K562 (cell line): ENCODE measurements at regions not wholly inside any gene's neighbourhood (a gene's known extent, or its start where the extent isn't known, plus 50 kb on each side); places are given as distances from the start of the nearest gene placed in this dataset.

ENCODE experiments used
- EP300 ChIP-seq: IDR thresholded peaks from 2 replicates; pipeline ENCODE4 v1.6.1; 2012; ENCODE audit warnings: low read length, improper control_type of control experiment
- EP400 ChIP-seq: fragments of 450-650 bp; IDR thresholded peaks from 2 replicates; pipeline ENCODE4 v1.6.1; 2017; ENCODE audit warnings: antibody characterized with exemption, mild to moderate bottlenecking, moderate library complexity
- FOSL1 ChIP-seq: fragments of 200-800 bp; sonication (Bioruptor generic); conservative IDR thresholded peaks from 2 replicates; pipeline ENCODE4 v1.6.1; 2016; ENCODE audit warnings: missing genetic modification characterization, missing compliant biosample characterization
- NFRKB ChIP-seq: fragments of 450-650 bp; IDR thresholded peaks from 2 replicates; pipeline ENCODE4 v1.6.1; 2016; ENCODE audit warnings: low read depth
- RCOR1 ChIP-seq, 2 experiments: IDR thresholded peaks; 2 replicates each; pipeline ENCODE4 v1.6.1; 2012; ENCODE audit warnings: low read depth in 2 of 2, low read length in 2 of 2, borderline replicate concordance in 1 of 2, improper control_type of control experiment in 1 of 2
- SMARCA4 ChIP-seq: fragments of 450-650 bp; IDR thresholded peaks from 2 replicates; pipeline ENCODE4 v1.6.1; 2016
- ZFPM2 ChIP-seq: fragments of 250-450 bp; sonication (Bioruptor Pico); IDR thresholded peaks from 2 replicates; pipeline ENCODE4 v1.5.1; 2022; ENCODE audit warnings: mild to moderate bottlenecking
- TF ChIP-seq, protein P1 (sequence below): fragments of 200-800 bp; sonication (Bioruptor generic); IDR thresholded peaks from 2 replicates; pipeline ENCODE4 v1.6.1; 2017; ENCODE audit warnings: missing genetic modification characterization, missing compliant biosample characterization
- TF ChIP-seq, protein P2 (sequence below): sonication (generic); formaldehyde crosslinking; IDR thresholded peaks from 2 replicates; pipeline ENCODE4 v1.9.0; 2022; ENCODE audit warnings: mild to moderate bottlenecking, missing genetic modification reagents
- TF ChIP-seq, protein P3 (sequence below): fragments of 250-450 bp; sonication (Bioruptor Pico); IDR thresholded peaks from 2 replicates; pipeline ENCODE4 v1.5.0; 2021; ENCODE audit warnings: mild to moderate bottlenecking, moderate library complexity
- TF ChIP-seq, protein P4 (sequence below): sonication (generic); formaldehyde crosslinking; IDR thresholded peaks from 2 replicates; pipeline ENCODE4 v1.8.0; 2022; ENCODE audit warnings: mild to moderate bottlenecking, missing genetic modification reagents

- TF ChIP-seq, protein P1, sequence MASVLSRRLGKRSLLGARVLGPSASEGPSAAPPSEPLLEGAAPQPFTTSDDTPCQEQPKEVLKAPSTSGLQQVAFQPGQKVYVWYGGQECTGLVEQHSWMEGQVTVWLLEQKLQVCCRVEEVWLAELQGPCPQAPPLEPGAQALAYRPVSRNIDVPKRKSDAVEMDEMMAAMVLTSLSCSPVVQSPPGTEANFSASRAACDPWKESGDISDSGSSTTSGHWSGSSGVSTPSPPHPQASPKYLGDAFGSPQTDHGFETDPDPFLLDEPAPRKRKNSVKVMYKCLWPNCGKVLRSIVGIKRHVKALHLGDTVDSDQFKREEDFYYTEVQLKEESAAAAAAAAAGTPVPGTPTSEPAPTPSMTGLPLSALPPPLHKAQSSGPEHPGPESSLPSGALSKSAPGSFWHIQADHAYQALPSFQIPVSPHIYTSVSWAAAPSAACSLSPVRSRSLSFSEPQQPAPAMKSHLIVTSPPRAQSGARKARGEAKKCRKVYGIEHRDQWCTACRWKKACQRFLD: no peak
- TF ChIP-seq ZFPM2 (no peak), NFRKB (no peak), SMARCA4 (peak; percentile 43; the same call in 1 of the 2 replicates), RCOR1 (IDR thresholded peaks at IDR 0.05; ENCODE audit: borderline replicate concordance in 1 of 2, low read depth in 2 of 2, low read length in 2 of 2) (0 out of 4 replicates have a peak, but pooled peaks of 1 of the 2 experiments have one; percentile 12), FOSL1 (tag) (peak; percentile 91), EP300 (peak; percentile 28; the same call in 1 of the 2 replicates), EP400 (0 out of 2 replicates have a peak, but pooled peaks have one; percentile 23)
- TF ChIP-seq, protein P2, sequence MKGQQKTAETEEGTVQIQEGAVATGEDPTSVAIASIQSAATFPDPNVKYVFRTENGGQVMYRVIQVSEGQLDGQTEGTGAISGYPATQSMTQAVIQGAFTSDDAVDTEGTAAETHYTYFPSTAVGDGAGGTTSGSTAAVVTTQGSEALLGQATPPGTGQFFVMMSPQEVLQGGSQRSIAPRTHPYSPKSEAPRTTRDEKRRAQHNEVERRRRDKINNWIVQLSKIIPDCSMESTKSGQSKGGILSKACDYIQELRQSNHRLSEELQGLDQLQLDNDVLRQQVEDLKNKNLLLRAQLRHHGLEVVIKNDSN (CRISPR knock-in tag): no peak
- TF ChIP-seq, protein P3, sequence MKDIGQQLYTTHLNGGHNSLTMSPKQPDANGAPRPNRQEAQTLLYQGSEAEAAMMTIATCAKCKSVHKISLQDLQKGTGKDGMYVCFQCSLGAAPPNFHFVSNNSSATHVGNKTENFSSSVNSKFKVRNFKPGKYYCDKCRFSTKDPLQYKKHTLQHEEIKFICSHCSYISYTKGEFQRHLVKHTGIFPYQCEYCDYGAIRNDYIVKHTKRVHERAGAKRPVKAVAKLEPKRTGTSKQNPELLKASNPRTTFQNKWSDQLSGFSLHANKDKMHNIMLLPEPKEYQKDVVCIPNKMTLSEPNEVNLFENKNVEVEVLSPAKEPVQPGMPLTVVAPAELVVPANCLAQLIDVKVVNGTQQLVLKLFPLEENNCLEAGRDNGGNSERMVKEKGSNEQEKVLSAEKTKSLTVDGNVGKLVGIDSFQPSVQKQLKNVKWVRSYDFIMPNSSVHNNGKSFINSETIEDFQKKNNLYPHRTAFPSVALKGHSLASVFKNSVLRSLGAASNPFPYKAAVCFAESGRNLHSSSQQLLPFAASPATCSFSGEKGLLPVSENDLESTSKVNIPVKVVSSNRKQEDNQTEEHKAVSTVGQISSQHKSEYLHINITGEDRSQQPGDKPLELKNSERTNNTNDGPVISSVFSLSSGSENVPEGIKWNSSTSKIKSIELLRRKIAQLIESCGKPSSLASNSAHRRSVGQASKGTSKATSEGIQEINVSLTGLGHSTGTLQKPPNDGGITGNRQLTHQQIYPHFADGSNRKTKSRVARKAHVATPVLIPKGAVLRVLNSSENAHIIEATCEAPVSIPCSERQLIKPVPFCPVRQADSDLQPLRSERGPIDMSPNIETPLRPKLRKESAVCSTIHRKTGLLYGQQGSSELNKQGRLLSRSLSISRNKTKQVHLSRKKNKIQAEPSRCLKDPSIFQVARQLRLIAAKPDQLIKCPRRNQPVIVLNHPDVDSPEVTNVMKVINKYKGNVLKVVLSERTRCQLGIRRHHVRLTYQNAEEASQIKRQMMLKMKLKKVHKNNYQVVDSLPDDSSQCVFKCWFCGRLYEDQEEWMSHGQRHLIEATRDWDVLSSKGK (CRISPR knock-in tag): no peak
- TF ChIP-seq, protein P4, sequence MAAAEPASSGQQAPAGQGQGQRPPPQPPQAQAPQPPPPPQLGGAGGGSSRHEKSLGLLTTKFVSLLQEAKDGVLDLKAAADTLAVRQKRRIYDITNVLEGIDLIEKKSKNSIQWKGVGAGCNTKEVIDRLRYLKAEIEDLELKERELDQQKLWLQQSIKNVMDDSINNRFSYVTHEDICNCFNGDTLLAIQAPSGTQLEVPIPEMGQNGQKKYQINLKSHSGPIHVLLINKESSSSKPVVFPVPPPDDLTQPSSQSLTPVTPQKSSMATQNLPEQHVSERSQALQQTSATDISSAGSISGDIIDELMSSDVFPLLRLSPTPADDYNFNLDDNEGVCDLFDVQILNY (CRISPR knock-in tag): no peak
- TF ChIP-seq, all 486 proteins: peak for 25
These were observed 493.2 kb upstream of the FANCL start (continued) for GRCh38 chr2:58734365-58734764.
